Calu3 (cell line): ENCODE measurements at regions not wholly inside any gene's neighbourhood (a gene's known extent, or its start where the extent isn't known, plus 50 kb on each side); places are given as distances from the start of the nearest gene placed in this dataset.

Experiments
- BruUV-seq: library from RNA; stranded (reverse); fragments of 400-500 nt; replicated peaks from 2 replicates; lab custom pipeline; 2021; lab: Mats Ljungman, UMichigan
- CTCF ChIA-PET: fragments of 300-600 bp; sonication (Branson Sonifier 250); formaldehyde crosslinking; loops from one replicate; lab custom pipeline; 2022; ENCODE audit warnings: antibody characterized with exemption; lab: Charles Lee
- DNase-seq: peaks from one replicate; pipeline ENCODE4 v3.0.0; 2022
- H3K27ac Mint-ChIP-seq: one replicate; pipeline ENCODE4 v1.8.0; 2022; ENCODE audit warnings: mixed read lengths; ENCODE audit not compliant: unreplicated experiment
- H3K27me3 Mint-ChIP-seq: one replicate; pipeline ENCODE4 v1.8.0; 2022; ENCODE audit warnings: mixed read lengths; ENCODE audit not compliant: unreplicated experiment
- H3K36me3 Mint-ChIP-seq: one replicate; pipeline ENCODE4 v1.8.0; 2022; ENCODE audit warnings: mild to moderate bottlenecking, moderate library complexity, mixed read lengths; ENCODE audit not compliant: insufficient read depth, unreplicated experiment
- H3K4me1 Mint-ChIP-seq: one replicate; pipeline ENCODE4 v1.8.0; 2022; ENCODE audit warnings: mild to moderate bottlenecking, low read depth, mixed read lengths; ENCODE audit not compliant: unreplicated experiment
- H3K4me3 Mint-ChIP-seq: one replicate; pipeline ENCODE4 v1.8.0; 2022; ENCODE audit warnings: mild to moderate bottlenecking, low read depth, moderate library complexity, mixed read lengths; ENCODE audit not compliant: unreplicated experiment
- H3K9me3 Mint-ChIP-seq: one replicate; pipeline ENCODE4 v1.8.0; 2022; ENCODE audit warnings: low read depth, mixed read lengths; ENCODE audit not compliant: unreplicated experiment
- CTCF ChIP-seq: fragments of 200-600 bp; IDR thresholded peaks from one replicate; pipeline ENCODE4 v1.8.0; 2022; ENCODE audit warnings: antibody characterized with exemption; ENCODE audit not compliant: unreplicated experiment
- intact Hi-C: fragments of 100-400 bp; cut with micrococcal nuclease; formaldehyde crosslinking; loops from one replicate; pipeline ENCODE4 v1.10.0; 2022; ENCODE audit not compliant: unreplicated experiment

DNA sequence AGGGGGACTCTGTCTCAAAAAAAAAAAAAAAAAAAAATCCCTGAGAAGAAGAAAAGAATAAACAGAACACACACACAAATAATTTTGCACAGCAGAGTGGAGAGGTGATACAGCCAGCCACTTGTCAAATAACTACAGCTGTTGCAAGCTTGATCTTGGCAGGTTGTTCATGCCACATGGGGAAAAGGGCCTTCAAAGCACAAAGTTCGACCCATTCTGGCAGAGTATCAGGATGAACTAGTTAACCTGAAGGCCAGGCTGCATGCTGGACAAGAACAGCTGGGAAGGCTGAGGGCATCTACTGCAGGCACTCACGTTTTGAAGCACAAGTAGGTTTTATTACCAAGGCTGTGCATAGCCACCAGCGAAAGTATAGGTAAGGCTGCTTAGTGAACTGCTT, 104.1 kb downstream of the KCTD15 start:
- intact Hi-C loops: no loop called here
- CTCF ChIA-PET: no interaction called here
- no peak for DNase-seq

GRCh38 chr19:33902395-33902794, 105.7 kb downstream of the KCTD15 start:
- H3K27me3 Mint-ChIP-seq: peaks cover 52% of the 10 kb centered on the region
- peaks cover 7% of the 10 kb centered on the region for H3K36me3 Mint-ChIP-seq
- peaks cover 10% of the 10 kb centered on the region for H3K9me3 Mint-ChIP-seq
- H3K27ac Mint-ChIP-seq: no peak overlapping the region
- no TSS peak for BruUV-seq
- H3K4me1 Mint-ChIP-seq: peaks cover 9% of the 10 kb centered on the region
- H3K4me3 Mint-ChIP-seq: peak overlapping the region; percentile 26
- DNase-seq: no peak
- intact Hi-C loops: no loop called here
- CTCF ChIA-PET: no interaction called here
- no peak for TF ChIP-seq CTCF

More for the DNA sequence above, 104.1 kb downstream of the KCTD15 start:
- peaks cover 49% of the 10 kb centered on the region for H3K27me3 Mint-ChIP-seq
- H3K27ac Mint-ChIP-seq: no peak overlapping the region
- peaks cover 7% of the 10 kb centered on the region for H3K36me3 Mint-ChIP-seq
- H3K9me3 Mint-ChIP-seq: peaks cover 10% of the 10 kb centered on the region
- peaks cover 9% of the 10 kb centered on the region for H3K4me1 Mint-ChIP-seq
- no peak overlapping the region for H3K4me3 Mint-ChIP-seq
- TF ChIP-seq CTCF: no peak
- no TSS peak for BruUV-seq

- Mint-ChIP-seq H3K4me3 (peak overlapping the region; percentile 26), H3K4me1 (peaks cover 9% of the 10 kb centered on the region), H3K36me3 (peaks cover 7% of the 10 kb centered on the region), H3K9me3 (peaks cover 8% of the 10 kb centered on the region), H3K27ac (no peak overlapping the region), H3K27me3 (peaks cover 57% of the 10 kb centered on the region)
- TF ChIP-seq CTCF: no peak
- DNase-seq: no peak
- CTCF ChIA-PET: no interaction called here
- intact Hi-C loops: no loop called here
- no TSS peak for BruUV-seq
Measured at GRCh38 chr19:33902802-33903488, 106.3 kb downstream of the KCTD15 start.

DNA sequence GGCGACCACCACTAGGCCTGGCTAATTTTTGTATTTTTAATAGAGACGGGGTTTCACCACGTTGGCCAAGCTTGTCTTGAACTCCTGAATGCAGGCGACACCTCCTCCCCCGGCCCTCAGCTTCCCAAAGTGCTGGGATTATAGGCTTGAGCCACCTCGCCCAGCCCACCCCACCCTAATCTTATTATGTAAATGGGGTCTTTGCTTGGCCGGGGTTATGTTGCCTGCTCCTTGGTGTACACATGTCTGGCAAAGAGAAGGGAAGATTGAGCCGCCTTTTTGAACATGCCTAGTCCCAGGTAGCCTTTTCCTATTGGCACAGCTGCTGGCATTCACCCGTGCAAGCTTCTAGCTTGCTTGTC, 106.8 kb downstream of the KCTD15 start:
- BruUV-seq: no TSS peak
- Mint-ChIP-seq H3K4me3 (no peak overlapping the region), H3K27me3 (peaks cover 62% of the 10 kb centered on the region), H3K4me1 (peaks cover 9% of the 10 kb centered on the region), H3K27ac (no peak overlapping the region), H3K9me3 (peaks cover 6% of the 10 kb centered on the region), H3K36me3 (peaks cover 7% of the 10 kb centered on the region)
- no peak for TF ChIP-seq CTCF
- intact Hi-C loops: no loop called here
- CTCF ChIA-PET: no interaction called here
- DNase-seq: no peak
